Ishikawa (cell line): ENCODE measurements at regions not wholly inside any gene's neighbourhood (a gene's known extent, or its start where the extent isn't known, plus 50 kb on each side); places are given as distances from the start of the nearest gene placed in this dataset.

Experiments used
- CEBPB ChIP-seq: IDR thresholded peaks from 2 replicates; pipeline ENCODE4 v1.6.1; 2012
- CREB1 ChIP-seq: IDR thresholded peaks from 2 replicates; pipeline ENCODE4 v1.6.1; 2012; ENCODE audit warnings: low read depth
- EGR1 ChIP-seq: IDR thresholded peaks from 2 replicates; pipeline ENCODE4 v1.6.1; 2012
- EP300 ChIP-seq: IDR thresholded peaks from 2 replicates; pipeline ENCODE4 v1.6.1; 2012; ENCODE audit warnings: borderline replicate concordance
- FOXM1 ChIP-seq: IDR thresholded peaks from 2 replicates; pipeline ENCODE4 v1.6.1; 2012; ENCODE audit warnings: low read depth, borderline replicate concordance
- MAX ChIP-seq: IDR thresholded peaks from 2 replicates; pipeline ENCODE4 v1.6.1; 2012
- NFIC ChIP-seq: IDR thresholded peaks from 2 replicates; pipeline ENCODE4 v1.6.1; 2012
- RAD21 ChIP-seq: IDR thresholded peaks from 2 replicates; pipeline ENCODE4 v1.6.1; 2012; ENCODE audit warnings: low read depth
- REST ChIP-seq: IDR thresholded peaks from 2 replicates; pipeline ENCODE4 v1.6.1; 2012; ENCODE audit warnings: low read depth, mild to moderate bottlenecking
- TAF1 ChIP-seq: IDR thresholded peaks from 2 replicates; pipeline ENCODE4 v1.6.1; 2012; ENCODE audit warnings: low read depth, mild to moderate bottlenecking
- TCF12 ChIP-seq: IDR thresholded peaks from 2 replicates; pipeline ENCODE4 v1.6.1; 2012; ENCODE audit warnings: low read depth
- TEAD4 ChIP-seq: IDR thresholded peaks from 2 replicates; pipeline ENCODE4 v1.6.1; 2012
- USF1 ChIP-seq: IDR thresholded peaks from 2 replicates; pipeline ENCODE4 v1.6.1; 2012
- YY1 ChIP-seq: IDR thresholded peaks from 2 replicates; pipeline ENCODE4 v1.6.1; 2012; ENCODE audit warnings: low read depth
- ZBTB7A ChIP-seq: IDR thresholded peaks from 2 replicates; pipeline ENCODE4 v1.6.1; 2012; ENCODE audit warnings: low read depth

- TF ChIP-seq FOXM1 = no peak
- TF ChIP-seq REST = no peak
- TF ChIP-seq ZBTB7A = no peak
- no peak for TF ChIP-seq USF1
- no peak for TF ChIP-seq TAF1
- no peak for TF ChIP-seq CREB1
- no peak for TF ChIP-seq EGR1
- no peak for TF ChIP-seq EP300
- TF ChIP-seq MAX = no peak
- no peak for TF ChIP-seq YY1
- no peak for TF ChIP-seq TEAD4
- no peak for TF ChIP-seq TCF12
- TF ChIP-seq RAD21 = no peak
- no peak for TF ChIP-seq CEBPB
- TF ChIP-seq NFIC = no peak
Observed at GRCh38 chr1:36658838-36659237, 176.1 kb upstream of the CSF3R start.

- TF ChIP-seq TCF12 (no peak), NFIC (no peak), FOXM1 (no peak), CEBPB (no peak), ZBTB7A (no peak), RAD21 (no peak), USF1 (no peak), EGR1 (no peak), TEAD4 (no peak), YY1 (no peak), EP300 (no peak), MAX (no peak), REST (no peak), TAF1 (no peak), CREB1 (no peak)
Observed at GRCh38 chr1:36657826-36658225, 175.1 kb upstream of the CSF3R start.

GRCh38 chr1:36656838-36657237, 174.1 kb upstream of the CSF3R start:
- TF ChIP-seq TCF12 (no peak), CREB1 (no peak), MAX (no peak), ZBTB7A (no peak), EP300 (no peak), USF1 (no peak), RAD21 (no peak), EGR1 (no peak), TEAD4 (no peak), NFIC (no peak), REST (no peak), TAF1 (no peak), CEBPB (no peak), FOXM1 (no peak)

- no peak for TF ChIP-seq NFIC
- no peak for TF ChIP-seq REST
- TF ChIP-seq MAX = no peak
- no peak for TF ChIP-seq CREB1
- TF ChIP-seq EP300 = no peak
- no peak for TF ChIP-seq ZBTB7A
- TF ChIP-seq EGR1 = no peak
- TF ChIP-seq TEAD4 = no peak
- no peak for TF ChIP-seq YY1
- no peak for TF ChIP-seq TCF12
- no peak for TF ChIP-seq FOXM1
Observed at GRCh38 chr1:36656271-36656670, 173.6 kb upstream of the CSF3R start.
